Spleen (tissue), 7 donors: ENCODE measurements at regions not wholly inside any gene's neighbourhood (a gene's known extent, or its start where the extent isn't known, plus 50 kb on each side); places are given as distances from the start of the nearest gene placed in this dataset.

Experiments
- CTCF ChIP-seq, 11 experiments: fragments of 200-600 bp in 7 of 11; fragments of 450-650 bp in 4 of 11; sonication (generic) in 4 of 11; IDR thresholded peaks in 8 of 11; conservative IDR thresholded peaks in 3 of 11; 1 replicate in 7 of 11; 2 replicates in 4 of 11; pipeline versions ENCODE4 v1.4.0 to v1.8.0; 2016 to 2021; ENCODE audit warnings: antibody characterized with exemption in 11 of 11, inconsistent platforms in 4 of 11, mild to moderate bottlenecking in 1 of 11
- POLR2A ChIP-seq, 3 donors: fragments of 450-650 bp; IDR thresholded peaks; one replicate each; pipeline ENCODE4 v1.5.1; 2017; ENCODE audit warnings: antibody characterized with exemption in 3 of 3, mild to moderate bottlenecking in 1 of 3
- POLR2AphosphoS5 ChIP-seq, 3 donors: sonication (generic); formaldehyde crosslinking; IDR thresholded peaks; one replicate each; pipeline ENCODE4 v1.5.1; 2017; ENCODE audit warnings: antibody characterized with exemption in 3 of 3
- donor health status: DM: no; HTN: no; CAD: no; lungs with moderate emphysema.
- donor health status: DM: no; HTN: no; CAD: no.
- donor health status: DM: no; HTN: no; CAD: no.

- TF ChIP-seq CTCF (IDR thresholded peaks at IDR 0.05 in 8 of 11, conservative IDR thresholded peaks at IDR 0.05 in 3 of 11) (no peak), POLR2A (IDR thresholded peaks at IDR 0.05) (no peak), POLR2AphosphoS5 (IDR thresholded peaks at IDR 0.05) (no peak)
Measured at GRCh38 chr6:165186441-165187205, 122.8 kb downstream of the C6orf118 start.
